ENCODE measurements at regions not wholly inside any gene's neighbourhood (a gene's known extent, or its start where the extent isn't known, plus 50 kb on each side); places are given as distances from the start of the nearest gene placed in this dataset.

DNA sequence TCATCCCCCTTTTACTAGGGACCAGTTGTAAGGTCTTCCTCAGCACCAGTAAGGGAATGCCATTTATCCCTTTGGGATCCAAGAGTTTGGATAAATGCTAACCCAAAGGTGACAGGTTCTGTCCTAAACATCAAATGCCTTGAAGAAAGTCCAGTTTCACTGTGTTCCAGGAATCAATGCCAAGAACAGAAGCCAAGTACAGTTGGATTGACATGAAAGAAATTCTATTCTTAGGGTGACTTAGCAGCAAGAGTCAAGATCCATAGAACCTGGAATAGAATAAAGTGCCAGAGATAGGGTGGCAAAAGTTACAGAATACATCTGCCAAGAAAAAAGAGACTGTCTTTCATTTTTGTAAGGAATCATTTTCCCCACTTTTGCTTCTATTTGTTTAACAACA is 94.9 kb upstream of the ADAMTS5 start:
- no peaks in the 10 kb centered on the region for H3K36me3 ChIP-seq (ENCODE audit: control insufficient read depth, low read length)
- no peak for TF ChIP-seq EZH2phosphoT487 (IDR thresholded peaks at IDR 0.05; ENCODE audit: borderline replicate concordance, low read length)
- TF ChIP-seq, protein P1, sequence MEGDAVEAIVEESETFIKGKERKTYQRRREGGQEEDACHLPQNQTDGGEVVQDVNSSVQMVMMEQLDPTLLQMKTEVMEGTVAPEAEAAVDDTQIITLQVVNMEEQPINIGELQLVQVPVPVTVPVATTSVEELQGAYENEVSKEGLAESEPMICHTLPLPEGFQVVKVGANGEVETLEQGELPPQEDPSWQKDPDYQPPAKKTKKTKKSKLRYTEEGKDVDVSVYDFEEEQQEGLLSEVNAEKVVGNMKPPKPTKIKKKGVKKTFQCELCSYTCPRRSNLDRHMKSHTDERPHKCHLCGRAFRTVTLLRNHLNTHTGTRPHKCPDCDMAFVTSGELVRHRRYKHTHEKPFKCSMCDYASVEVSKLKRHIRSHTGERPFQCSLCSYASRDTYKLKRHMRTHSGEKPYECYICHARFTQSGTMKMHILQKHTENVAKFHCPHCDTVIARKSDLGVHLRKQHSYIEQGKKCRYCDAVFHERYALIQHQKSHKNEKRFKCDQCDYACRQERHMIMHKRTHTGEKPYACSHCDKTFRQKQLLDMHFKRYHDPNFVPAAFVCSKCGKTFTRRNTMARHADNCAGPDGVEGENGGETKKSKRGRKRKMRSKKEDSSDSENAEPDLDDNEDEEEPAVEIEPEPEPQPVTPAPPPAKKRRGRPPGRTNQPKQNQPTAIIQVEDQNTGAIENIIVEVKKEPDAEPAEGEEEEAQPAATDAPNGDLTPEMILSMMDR (IDR thresholded peaks at IDR 0.05; ENCODE audit: low read depth, low read length, poor library complexity, severe bottlenecking) = no peak
- no peak overlapping the region for H3K27ac ChIP-seq (ENCODE audit: low read depth, low read length)
- H3K27me3 ChIP-seq (ENCODE audit: control insufficient read depth, low read length) = no peaks in the 10 kb centered on the region
- no peaks in the 10 kb centered on the region for H3F3A ChIP-seq (ENCODE audit: control insufficient read depth, insufficient read depth)
- H3K9me3 ChIP-seq (ENCODE audit: control insufficient read depth, insufficient read depth, low read length) = no peaks in the 10 kb centered on the region; the same call in 1 of the 2 replicates
- H3K9me2 ChIP-seq (replicated peaks; ENCODE audit: control insufficient read depth, low read length) = no peaks in the 10 kb centered on the region
- H3K79me2 ChIP-seq (ENCODE audit: control insufficient read depth, low read length) = no peaks in the 10 kb centered on the region
- H3K4me3 ChIP-seq (ENCODE audit: low read length) = no peak overlapping the region
- H3K4me1 ChIP-seq (ENCODE audit: control insufficient read depth, low read length) = no peaks in the 10 kb centered on the region
- no peaks in the 10 kb centered on the region for H4K20me1 ChIP-seq (ENCODE audit: control insufficient read depth, insufficient read depth, low read depth, low read length)
- no peak overlapping the region for H3K4me2 ChIP-seq (ENCODE audit: low read length)

DNA sequence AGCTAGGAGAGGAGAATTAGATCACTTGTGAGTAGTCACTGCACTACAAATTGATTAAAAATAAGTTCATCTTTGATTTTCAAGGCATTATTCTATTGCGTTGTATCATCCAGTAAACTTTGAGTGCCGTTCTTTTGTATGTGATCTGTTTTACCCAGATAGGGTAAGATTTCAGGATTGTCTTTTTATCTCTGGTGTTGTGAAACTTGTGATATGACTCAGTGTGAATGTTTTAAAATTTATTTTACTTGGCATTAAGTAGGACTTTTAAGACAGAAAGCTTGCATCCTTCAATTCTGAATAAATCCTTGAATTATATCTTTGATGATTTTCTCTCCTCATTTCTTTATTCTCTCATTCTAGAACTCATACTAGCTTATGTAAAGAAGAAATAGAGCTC is 93.3 kb upstream of the ADAMTS5 start:
- H3K79me2 ChIP-seq (ENCODE audit: control insufficient read depth, low read length) = no peaks in the 10 kb centered on the region
- H3K27ac ChIP-seq (ENCODE audit: low read depth, low read length) = no peak overlapping the region
- H3K27me3 ChIP-seq (ENCODE audit: control insufficient read depth, low read length) = no peaks in the 10 kb centered on the region
- TF ChIP-seq EZH2phosphoT487 (IDR thresholded peaks at IDR 0.05; ENCODE audit: borderline replicate concordance, low read length) = no peak
- TF ChIP-seq, protein P1 (IDR thresholded peaks at IDR 0.05; ENCODE audit: low read depth, low read length, poor library complexity, severe bottlenecking) = no peak
- no peaks in the 10 kb centered on the region for H3K4me1 ChIP-seq (ENCODE audit: control insufficient read depth, low read length)
- H3K9me2 ChIP-seq (replicated peaks; ENCODE audit: control insufficient read depth, low read length) = no peaks in the 10 kb centered on the region
- no peak overlapping the region for H3K4me3 ChIP-seq (ENCODE audit: low read length)
- H4K20me1 ChIP-seq (ENCODE audit: control insufficient read depth, insufficient read depth, low read depth, low read length) = no peaks in the 10 kb centered on the region
- no peak overlapping the region for H3K4me2 ChIP-seq (ENCODE audit: low read length)
- H3K9me3 ChIP-seq (ENCODE audit: control insufficient read depth, insufficient read depth, low read length) = peaks cover 3% of the 10 kb centered on the region; the same call in 1 of the 2 replicates
- no peaks in the 10 kb centered on the region for H3F3A ChIP-seq (ENCODE audit: control insufficient read depth, insufficient read depth)
- H3K36me3 ChIP-seq (ENCODE audit: control insufficient read depth, low read length) = no peaks in the 10 kb centered on the region

DNA sequence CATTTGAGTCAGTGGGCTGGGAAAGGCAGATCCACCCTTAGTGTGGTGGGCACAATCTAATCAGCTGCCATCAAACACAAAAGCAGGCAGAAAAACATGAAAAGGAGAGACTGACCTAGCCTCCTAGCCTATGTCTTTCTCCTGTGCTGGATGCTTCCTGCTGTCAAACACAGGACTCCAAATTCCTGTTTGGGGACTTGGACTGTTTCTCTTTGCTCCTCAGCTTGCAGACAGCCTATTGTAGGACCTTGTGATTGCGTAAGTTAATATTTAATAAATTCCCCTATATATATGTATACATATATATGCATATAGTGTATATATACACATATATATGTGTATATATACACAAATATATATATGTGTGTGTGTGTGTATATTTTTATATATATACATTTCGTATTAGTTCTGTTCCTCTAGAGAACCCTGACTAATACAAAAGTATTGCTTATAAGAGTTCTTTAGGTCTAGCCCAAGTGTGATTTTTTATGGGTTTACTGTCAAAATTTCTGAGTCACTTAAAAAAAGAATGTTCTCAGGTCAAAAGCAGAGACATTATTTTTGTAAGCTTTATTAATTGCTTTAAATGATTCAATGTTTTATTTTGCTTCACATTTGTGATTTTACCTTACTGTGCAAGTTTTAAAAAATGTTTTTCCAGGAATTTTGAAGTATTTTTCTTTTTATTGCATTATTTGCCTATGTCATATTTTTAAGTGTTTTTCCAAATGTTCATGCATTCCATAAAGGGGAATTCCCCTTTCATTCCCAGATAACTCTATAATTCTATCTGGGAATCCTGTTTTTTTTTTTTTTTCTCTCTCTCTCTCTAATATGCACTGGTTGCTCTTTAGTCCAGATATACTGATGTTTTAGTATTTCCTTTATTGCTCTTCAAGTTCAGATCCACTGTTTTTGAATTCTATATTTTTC is 92.1 kb upstream of the ADAMTS5 start:
- peaks cover 3% of the 10 kb centered on the region; the same call in 1 of the 2 replicates for H3K9me3 ChIP-seq (ENCODE audit: control insufficient read depth, insufficient read depth, low read length)
- no peak overlapping the region for H3K27ac ChIP-seq (ENCODE audit: low read depth, low read length)
- no peak for TF ChIP-seq EZH2phosphoT487 (IDR thresholded peaks at IDR 0.05; ENCODE audit: borderline replicate concordance, low read length)
- no peak overlapping the region for H3K4me2 ChIP-seq (ENCODE audit: low read length)
- H3K79me2 ChIP-seq (ENCODE audit: control insufficient read depth, low read length) = no peaks in the 10 kb centered on the region
- no peaks in the 10 kb centered on the region for H3K27me3 ChIP-seq (ENCODE audit: control insufficient read depth, low read length)
- H3K36me3 ChIP-seq (ENCODE audit: control insufficient read depth, low read length) = no peaks in the 10 kb centered on the region
- no peak overlapping the region for H3K4me3 ChIP-seq (ENCODE audit: low read length)
- H4K20me1 ChIP-seq (ENCODE audit: control insufficient read depth, insufficient read depth, low read depth, low read length) = no peaks in the 10 kb centered on the region
- H3K9me2 ChIP-seq (replicated peaks; ENCODE audit: control insufficient read depth, low read length) = no peaks in the 10 kb centered on the region
- H3K4me1 ChIP-seq (ENCODE audit: control insufficient read depth, low read length) = no peaks in the 10 kb centered on the region
- no peaks in the 10 kb centered on the region for H3F3A ChIP-seq (ENCODE audit: control insufficient read depth, insufficient read depth)

DNA sequence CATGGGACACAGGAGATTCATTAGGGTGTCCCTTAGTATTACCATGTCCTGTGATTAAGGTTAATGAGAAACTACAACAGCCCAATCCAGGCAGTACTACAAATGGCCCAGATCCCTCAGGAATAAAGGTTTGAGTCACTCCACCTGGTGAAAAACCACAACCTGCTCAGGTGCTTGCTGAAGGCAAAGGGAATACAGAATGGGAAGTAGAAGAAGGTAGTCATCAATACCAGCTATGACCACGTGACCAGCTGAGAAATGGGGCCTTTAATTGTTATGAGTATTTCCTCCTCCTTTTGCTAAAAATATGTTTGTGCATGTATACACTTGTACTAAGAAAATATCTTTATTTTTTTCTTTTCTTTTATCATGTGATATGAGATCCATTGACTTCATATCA is 91.1 kb upstream of the ADAMTS5 start:
- H3K27ac ChIP-seq (ENCODE audit: low read depth, low read length) = no peak overlapping the region
- H3F3A ChIP-seq (ENCODE audit: control insufficient read depth, insufficient read depth) = no peaks in the 10 kb centered on the region
- H3K4me1 ChIP-seq (ENCODE audit: control insufficient read depth, low read length) = no peaks in the 10 kb centered on the region
- H3K27me3 ChIP-seq (ENCODE audit: control insufficient read depth, low read length) = no peaks in the 10 kb centered on the region
- no peaks in the 10 kb centered on the region for H4K20me1 ChIP-seq (ENCODE audit: control insufficient read depth, insufficient read depth, low read depth, low read length)
- no peaks in the 10 kb centered on the region for H3K36me3 ChIP-seq (ENCODE audit: control insufficient read depth, low read length)
- TF ChIP-seq EZH2phosphoT487 (IDR thresholded peaks at IDR 0.05; ENCODE audit: borderline replicate concordance, low read length) = no peak
- TF ChIP-seq, protein P1 (IDR thresholded peaks at IDR 0.05; ENCODE audit: low read depth, low read length, poor library complexity, severe bottlenecking) = no peak
- H3K79me2 ChIP-seq (ENCODE audit: control insufficient read depth, low read length) = no peaks in the 10 kb centered on the region
- no peak overlapping the region for H3K4me3 ChIP-seq (ENCODE audit: low read length)
- peaks cover 3% of the 10 kb centered on the region; the same call in 1 of the 2 replicates for H3K9me3 ChIP-seq (ENCODE audit: control insufficient read depth, insufficient read depth, low read length)
- H3K9me2 ChIP-seq (replicated peaks; ENCODE audit: control insufficient read depth, low read length) = no peaks in the 10 kb centered on the region
- no peak overlapping the region for H3K4me2 ChIP-seq (ENCODE audit: low read length)
